Immature natural killer cell (primary cell): ENCODE measurements at regions not wholly inside any gene's neighbourhood (a gene's known extent, or its start where the extent isn't known, plus 50 kb on each side); places are given as distances from the start of the nearest gene placed in this dataset.

ENCODE experiments used
- DNase-seq, 3 donors: peaks; one replicate each; pipeline ENCODE4 v3.0.0; 2022; ENCODE audit warnings: mixed read lengths in 1 of 3
- H3K27ac Mint-ChIP-seq, 6 donors: one replicate each; pipeline ENCODE4 v1.8.0; 2020; ENCODE audit warnings: mixed read lengths in 6 of 6, mild to moderate bottlenecking in 5 of 6, inconsistent platforms in 4 of 6, moderate library complexity in 3 of 6
- H3K27me3 Mint-ChIP-seq, 3 donors: one replicate each; pipeline ENCODE4 v1.8.0; 2020 to 2021; ENCODE audit warnings: low read depth in 3 of 3, mild to moderate bottlenecking in 3 of 3, mixed read lengths in 3 of 3, moderate library complexity in 3 of 3, inconsistent platforms in 1 of 3
- H3K36me3 Mint-ChIP-seq, 3 donors: one replicate each; pipeline ENCODE4 v1.8.0; 2020; ENCODE audit warnings: mixed read lengths in 3 of 3, inconsistent platforms in 2 of 3, mild to moderate bottlenecking in 2 of 3
- H3K4me1 Mint-ChIP-seq, 2 donors: one replicate each; pipeline ENCODE4 v1.8.0; 2020; ENCODE audit warnings: inconsistent platforms in 2 of 2, mild to moderate bottlenecking in 2 of 2, mixed read lengths in 2 of 2, moderate library complexity in 1 of 2
- H3K4me3 Mint-ChIP-seq, 5 donors: one replicate each; pipeline ENCODE4 v1.8.0; 2020; ENCODE audit warnings: mild to moderate bottlenecking in 5 of 5, mixed read lengths in 5 of 5, inconsistent platforms in 3 of 5, moderate library complexity in 3 of 5
- H3K9me3 Mint-ChIP-seq, 6 donors: one replicate each; pipeline ENCODE4 v1.8.0; 2020; ENCODE audit warnings: mild to moderate bottlenecking in 6 of 6, mixed read lengths in 6 of 6, inconsistent platforms in 4 of 6, moderate library complexity in 3 of 6

- no peaks in the 10 kb centered on the region for H3K36me3 Mint-ChIP-seq
- no peaks in the 10 kb centered on the region for H3K9me3 Mint-ChIP-seq
- DNase-seq, result no peak
- H3K27me3 Mint-ChIP-seq, result peaks cover 0 to 7% (median under 1%) of the 10 kb centered on the region in 3 donors
- no peak overlapping the region for H3K27ac Mint-ChIP-seq
- H3K4me3 Mint-ChIP-seq, result no peak overlapping the region
- no peaks in the 10 kb centered on the region for H3K4me1 Mint-ChIP-seq
Observed at GRCh38 chr17:5635949-5636348, 51.6 kb upstream of the NLRP1 start.

GRCh38 chr17:5638596-5638995, 54.3 kb upstream of the NLRP1 start:
- no peaks in the 10 kb centered on the region for H3K36me3 Mint-ChIP-seq
- H3K27me3 Mint-ChIP-seq, result peaks cover 0 to 11% (median 2%) of the 10 kb centered on the region in 3 donors
- no peaks in the 10 kb centered on the region for H3K4me1 Mint-ChIP-seq
- DNase-seq, result no peak
- H3K9me3 Mint-ChIP-seq, result no peaks in the 10 kb centered on the region
- H3K27ac Mint-ChIP-seq, result no peak overlapping the region
- no peak overlapping the region for H3K4me3 Mint-ChIP-seq

- H3K4me3 Mint-ChIP-seq, result no peak overlapping the region
Observed at GRCh38 chr17:5640726-5641125, 56.4 kb upstream of the NLRP1 start.

GRCh38 chr17:5642752-5643151, 58.4 kb upstream of the NLRP1 start:
- no peaks in the 10 kb centered on the region for H3K36me3 Mint-ChIP-seq
- no peak overlapping the region for H3K4me3 Mint-ChIP-seq
- DNase-seq, result no peak
- peaks cover 2 to 10% (median 2%) of the 10 kb centered on the region in 3 donors for H3K27me3 Mint-ChIP-seq
- no peaks in the 10 kb centered on the region for H3K4me1 Mint-ChIP-seq
- no peaks in the 10 kb centered on the region for H3K9me3 Mint-ChIP-seq
- no peak overlapping the region for H3K27ac Mint-ChIP-seq

More at GRCh38 chr17:5640726-5641125, 56.4 kb upstream of the NLRP1 start:
- DNase-seq, result no peak
- Mint-ChIP-seq H3K27me3 (peaks cover 0 to 11% (median 2%) of the 10 kb centered on the region in 3 donors), H3K4me1 (no peaks in the 10 kb centered on the region), H3K36me3 (no peaks in the 10 kb centered on the region), H3K9me3 (no peaks in the 10 kb centered on the region), H3K27ac (no peak overlapping the region)

GRCh38 chr17:5644065-5644464, 59.8 kb upstream of the NLRP1 start:
- no peaks in the 10 kb centered on the region for H3K36me3 Mint-ChIP-seq
- H3K27me3 Mint-ChIP-seq, result peaks cover 3 to 8% (median 4%) of the 10 kb centered on the region in 3 donors
- no peak overlapping the region for H3K27ac Mint-ChIP-seq
- DNase-seq, result no peak
- H3K4me1 Mint-ChIP-seq, result no peaks in the 10 kb centered on the region
- H3K4me3 Mint-ChIP-seq, result no peak overlapping the region
- H3K9me3 Mint-ChIP-seq, result no peaks in the 10 kb centered on the region

- peaks cover 0 to 6% (median 4%) of the 10 kb centered on the region in 3 donors for H3K36me3 Mint-ChIP-seq
- DNase-seq, result no peak
- H3K4me3 Mint-ChIP-seq, result no peak overlapping the region
- H3K27me3 Mint-ChIP-seq, result peaks cover 5 to 14% (median 14%) of the 10 kb centered on the region in 3 donors
- no peak overlapping the region for H3K27ac Mint-ChIP-seq
- peaks cover 6 to 13% (median 9%) of the 10 kb centered on the region in 6 donors for H3K9me3 Mint-ChIP-seq
- no peaks in the 10 kb centered on the region for H3K4me1 Mint-ChIP-seq
Observed at GRCh38 chr17:5651348-5651747, 67.0 kb upstream of the NLRP1 start.

GRCh38 chr17:5661491-5662125, 77.3 kb upstream of the NLRP1 start:
- H3K9me3 Mint-ChIP-seq, result no peaks in the 10 kb centered on the region
- no peak overlapping the region for H3K27ac Mint-ChIP-seq
- peaks cover 0 to 17% (median 2%) of the 10 kb centered on the region in 3 donors for H3K27me3 Mint-ChIP-seq
- no peak overlapping the region for H3K4me3 Mint-ChIP-seq
- no peaks in the 10 kb centered on the region for H3K4me1 Mint-ChIP-seq
- DNase-seq, result no peak
- no peaks in the 10 kb centered on the region for H3K36me3 Mint-ChIP-seq

GRCh38 chr17:5662409-5663085, 78.2 kb upstream of the NLRP1 start:
- no peaks in the 10 kb centered on the region for H3K36me3 Mint-ChIP-seq
- no peak overlapping the region for H3K4me3 Mint-ChIP-seq
- DNase-seq, result no peak
- no peaks in the 10 kb centered on the region for H3K9me3 Mint-ChIP-seq
- H3K27me3 Mint-ChIP-seq, result peaks cover 0 to 19% (median 2%) of the 10 kb centered on the region in 3 donors
- no peaks in the 10 kb centered on the region for H3K4me1 Mint-ChIP-seq
- no peak overlapping the region for H3K27ac Mint-ChIP-seq

- Mint-ChIP-seq H3K9me3 (no peaks in the 10 kb centered on the region), H3K36me3 (no peaks in the 10 kb centered on the region), H3K4me1 (no peaks in the 10 kb centered on the region), H3K27me3 (peaks cover 0 to 19% (median 4%) of the 10 kb centered on the region in 3 donors), H3K27ac (no peak overlapping the region), H3K4me3 (no peak overlapping the region)
- no peak for DNase-seq
Observed at GRCh38 chr17:5665164-5665563, 80.9 kb upstream of the NLRP1 start.

- H3K9me3 Mint-ChIP-seq, result no peaks in the 10 kb centered on the region
- no peaks in the 10 kb centered on the region for H3K4me1 Mint-ChIP-seq
- no peaks in the 10 kb centered on the region for H3K36me3 Mint-ChIP-seq
- DNase-seq, result no peak
- no peak overlapping the region for H3K4me3 Mint-ChIP-seq
- no peak overlapping the region for H3K27ac Mint-ChIP-seq
- peaks cover 4 to 14% (median 4%) of the 10 kb centered on the region in 3 donors for H3K27me3 Mint-ChIP-seq
Observed at GRCh38 chr17:5667871-5668270, 83.6 kb upstream of the NLRP1 start.

GRCh38 chr17:5668557-5669138, 84.3 kb upstream of the NLRP1 start:
- Mint-ChIP-seq H3K36me3 (no peaks in the 10 kb centered on the region), H3K4me3 (no peak overlapping the region), H3K27ac (no peak overlapping the region), H3K27me3 (peaks cover 4 to 9% (median 6%) of the 10 kb centered on the region in 3 donors), H3K4me1 (no peaks in the 10 kb centered on the region), H3K9me3 (no peaks in the 10 kb centered on the region)
- DNase-seq, result no peak

- Mint-ChIP-seq H3K9me3 (no peaks in the 10 kb centered on the region), H3K4me1 (no peaks in the 10 kb centered on the region), H3K36me3 (no peaks in the 10 kb centered on the region), H3K4me3 (no peak overlapping the region), H3K27ac (no peak overlapping the region), H3K27me3 (peaks cover 4 to 9% (median 6%) of the 10 kb centered on the region in 3 donors)
- DNase-seq, result no peak
Observed at GRCh38 chr17:5669191-5669590, 84.9 kb upstream of the NLRP1 start.

- Mint-ChIP-seq H3K9me3 (no peaks in the 10 kb centered on the region), H3K27me3 (peaks cover 2 to 6% (median 6%) of the 10 kb centered on the region in 3 donors), H3K4me3 (no peak overlapping the region), H3K27ac (no peak overlapping the region), H3K4me1 (no peaks in the 10 kb centered on the region), H3K36me3 (no peaks in the 10 kb centered on the region)
- DNase-seq, result no peak
Observed at GRCh38 chr17:5672141-5672540, 87.8 kb upstream of the NLRP1 start.

GRCh38 chr17:5672815-5673430, 88.6 kb upstream of the NLRP1 start:
- no peak for DNase-seq
- Mint-ChIP-seq H3K9me3 (no peaks in the 10 kb centered on the region), H3K4me1 (no peaks in the 10 kb centered on the region), H3K36me3 (no peaks in the 10 kb centered on the region), H3K27ac (no peak overlapping the region), H3K27me3 (peaks cover 2 to 9% (median 3%) of the 10 kb centered on the region in 3 donors), H3K4me3 (no peak overlapping the region)
